ENCODE measurements at regions not wholly inside any gene's neighbourhood (a gene's known extent, or its start where the extent isn't known, plus 50 kb on each side); places are given as distances from the start of the nearest gene placed in this dataset.

DNA sequence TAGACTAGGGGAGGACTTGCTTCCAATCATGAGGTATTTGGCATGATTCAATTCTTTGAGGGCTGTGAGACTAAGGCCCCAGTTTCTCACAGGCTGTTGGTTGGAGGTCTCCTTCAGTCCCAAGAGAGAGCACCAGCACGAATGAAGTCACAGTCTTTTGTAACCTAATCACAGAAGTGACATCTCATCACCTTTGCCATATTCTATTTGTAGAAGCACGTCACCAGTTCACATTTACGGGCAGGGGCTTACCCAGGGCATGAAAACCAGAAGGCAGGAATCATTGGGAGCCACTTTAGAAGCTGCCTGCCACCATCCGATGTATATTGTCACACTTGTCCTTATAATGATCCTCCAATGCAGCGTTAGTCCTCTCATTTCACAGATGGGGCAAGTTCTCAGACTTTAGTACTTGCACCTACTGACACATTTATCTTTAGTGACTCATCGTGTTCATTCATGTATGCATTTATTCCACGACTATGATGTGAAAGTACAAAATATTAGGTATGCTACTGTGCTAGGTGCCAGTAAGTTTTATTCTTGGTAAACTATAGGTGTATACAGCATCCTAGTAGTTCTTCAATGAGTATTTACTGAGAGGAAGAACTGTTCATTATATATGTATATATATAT is 163.8 kb upstream of the PGRMC2 start:
- H3K9me3 ChIP-seq (ENCODE audit: severe bottlenecking), result no peaks in the 10 kb centered on the region
- no peak for DNase-seq (ENCODE audit: low spot score)
- TF ChIP-seq, protein P1, sequence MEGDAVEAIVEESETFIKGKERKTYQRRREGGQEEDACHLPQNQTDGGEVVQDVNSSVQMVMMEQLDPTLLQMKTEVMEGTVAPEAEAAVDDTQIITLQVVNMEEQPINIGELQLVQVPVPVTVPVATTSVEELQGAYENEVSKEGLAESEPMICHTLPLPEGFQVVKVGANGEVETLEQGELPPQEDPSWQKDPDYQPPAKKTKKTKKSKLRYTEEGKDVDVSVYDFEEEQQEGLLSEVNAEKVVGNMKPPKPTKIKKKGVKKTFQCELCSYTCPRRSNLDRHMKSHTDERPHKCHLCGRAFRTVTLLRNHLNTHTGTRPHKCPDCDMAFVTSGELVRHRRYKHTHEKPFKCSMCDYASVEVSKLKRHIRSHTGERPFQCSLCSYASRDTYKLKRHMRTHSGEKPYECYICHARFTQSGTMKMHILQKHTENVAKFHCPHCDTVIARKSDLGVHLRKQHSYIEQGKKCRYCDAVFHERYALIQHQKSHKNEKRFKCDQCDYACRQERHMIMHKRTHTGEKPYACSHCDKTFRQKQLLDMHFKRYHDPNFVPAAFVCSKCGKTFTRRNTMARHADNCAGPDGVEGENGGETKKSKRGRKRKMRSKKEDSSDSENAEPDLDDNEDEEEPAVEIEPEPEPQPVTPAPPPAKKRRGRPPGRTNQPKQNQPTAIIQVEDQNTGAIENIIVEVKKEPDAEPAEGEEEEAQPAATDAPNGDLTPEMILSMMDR (IDR thresholded peaks at IDR 0.05; ENCODE audit: poor library complexity, severe bottlenecking), result no peak
- no peaks in the 10 kb centered on the region for H3K27me3 ChIP-seq (ENCODE audit: insufficient read depth, poor library complexity, severe bottlenecking)
- H3K27ac ChIP-seq (ENCODE audit: poor library complexity, severe bottlenecking), result no peak overlapping the region
- peaks cover 5% of the 10 kb centered on the region for H3K4me1 ChIP-seq (ENCODE audit: insufficient read depth, poor library complexity, severe bottlenecking)
- ATAC-seq (ENCODE audit: low read depth), result no peak
- no peaks in the 10 kb centered on the region for H3K36me3 ChIP-seq (ENCODE audit: low read depth)
- H3K4me3 ChIP-seq (ENCODE audit: severe bottlenecking), result no peak overlapping the region

DNA sequence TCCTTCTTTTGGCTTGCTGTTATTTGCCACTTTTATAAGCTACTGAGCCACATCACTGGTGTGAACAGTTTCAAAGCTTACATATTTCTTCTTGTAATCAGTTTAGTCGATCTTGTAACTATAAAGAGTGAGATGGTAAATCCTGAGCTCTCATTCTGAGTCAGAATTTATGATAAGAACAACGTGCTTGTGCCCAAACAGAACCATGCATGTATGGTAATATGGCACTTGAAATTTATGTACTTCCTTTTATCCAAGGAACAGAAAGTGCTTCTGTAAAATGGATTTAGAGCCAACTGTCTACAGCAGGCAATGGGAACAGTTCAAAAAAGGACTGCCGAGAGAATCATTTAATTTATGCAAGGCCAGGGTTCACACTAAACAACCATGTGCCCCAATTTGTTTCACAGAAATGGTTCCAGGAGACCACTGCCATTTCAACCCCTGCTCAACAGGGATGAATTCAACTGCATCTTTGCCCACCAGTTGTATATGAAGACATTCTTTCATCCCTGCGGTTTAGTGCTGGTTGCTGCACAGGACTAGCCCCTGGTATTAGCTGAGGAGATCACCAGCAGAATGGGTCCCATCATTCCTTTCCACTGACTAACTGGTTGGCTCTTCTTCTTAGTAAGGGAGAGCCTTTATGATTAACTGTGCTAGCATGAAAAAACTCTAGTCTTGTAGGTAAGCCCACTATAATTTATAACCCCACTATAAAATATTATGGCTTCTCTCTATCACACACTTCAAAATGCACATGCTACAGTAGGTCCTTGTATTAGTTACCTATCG is 162.9 kb upstream of the PGRMC2 start:
- Histone ChIP-seq H3K36me3 (ENCODE audit: low read depth) (no peaks in the 10 kb centered on the region), H3K4me3 (ENCODE audit: severe bottlenecking) (no peak overlapping the region), H3K4me1 (ENCODE audit: insufficient read depth, poor library complexity, severe bottlenecking) (peaks cover 5% of the 10 kb centered on the region), H3K27me3 (ENCODE audit: insufficient read depth, poor library complexity, severe bottlenecking) (no peaks in the 10 kb centered on the region), H3K9me3 (ENCODE audit: severe bottlenecking) (no peaks in the 10 kb centered on the region), H3K27ac (ENCODE audit: poor library complexity, severe bottlenecking) (no peak overlapping the region)
- ATAC-seq (ENCODE audit: low read depth) (no peak), DNase-seq (ENCODE audit: low spot score) (no peak)
- TF ChIP-seq, protein P1 (IDR thresholded peaks at IDR 0.05; ENCODE audit: poor library complexity, severe bottlenecking), result no peak

DNA sequence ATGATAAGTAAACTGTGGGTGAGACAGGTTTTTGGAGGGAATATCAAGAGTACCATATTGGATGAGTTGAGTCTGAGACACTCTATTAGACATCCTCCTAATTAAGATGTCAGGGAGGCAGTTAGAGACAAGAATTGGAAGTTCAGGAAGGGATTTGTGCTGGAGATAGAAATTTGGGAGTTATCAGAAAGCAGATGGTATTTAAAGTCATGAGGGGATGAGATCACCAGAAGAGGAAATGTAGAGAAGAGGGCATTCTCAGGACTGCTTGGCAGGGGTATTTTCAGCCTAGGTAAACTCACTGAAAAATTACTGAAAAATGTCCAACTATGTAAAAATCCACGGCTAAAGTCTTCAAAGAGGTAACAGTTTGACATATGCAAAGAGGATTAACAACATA is 161.6 kb upstream of the PGRMC2 start:
- TF ChIP-seq, protein P1 (IDR thresholded peaks at IDR 0.05; ENCODE audit: poor library complexity, severe bottlenecking), result no peak
- H3K36me3 ChIP-seq (ENCODE audit: low read depth), result no peaks in the 10 kb centered on the region
- H3K4me3 ChIP-seq (ENCODE audit: severe bottlenecking), result no peak overlapping the region
- H3K27me3 ChIP-seq (ENCODE audit: insufficient read depth, poor library complexity, severe bottlenecking), result no peaks in the 10 kb centered on the region
- no peaks in the 10 kb centered on the region for H3K9me3 ChIP-seq (ENCODE audit: severe bottlenecking)
- H3K4me1 ChIP-seq (ENCODE audit: insufficient read depth, poor library complexity, severe bottlenecking), result peaks cover 3% of the 10 kb centered on the region
- no peak overlapping the region for H3K27ac ChIP-seq (ENCODE audit: poor library complexity, severe bottlenecking)
- DNase-seq (ENCODE audit: low spot score) (no peak), ATAC-seq (ENCODE audit: low read depth) (no peak)

DNA sequence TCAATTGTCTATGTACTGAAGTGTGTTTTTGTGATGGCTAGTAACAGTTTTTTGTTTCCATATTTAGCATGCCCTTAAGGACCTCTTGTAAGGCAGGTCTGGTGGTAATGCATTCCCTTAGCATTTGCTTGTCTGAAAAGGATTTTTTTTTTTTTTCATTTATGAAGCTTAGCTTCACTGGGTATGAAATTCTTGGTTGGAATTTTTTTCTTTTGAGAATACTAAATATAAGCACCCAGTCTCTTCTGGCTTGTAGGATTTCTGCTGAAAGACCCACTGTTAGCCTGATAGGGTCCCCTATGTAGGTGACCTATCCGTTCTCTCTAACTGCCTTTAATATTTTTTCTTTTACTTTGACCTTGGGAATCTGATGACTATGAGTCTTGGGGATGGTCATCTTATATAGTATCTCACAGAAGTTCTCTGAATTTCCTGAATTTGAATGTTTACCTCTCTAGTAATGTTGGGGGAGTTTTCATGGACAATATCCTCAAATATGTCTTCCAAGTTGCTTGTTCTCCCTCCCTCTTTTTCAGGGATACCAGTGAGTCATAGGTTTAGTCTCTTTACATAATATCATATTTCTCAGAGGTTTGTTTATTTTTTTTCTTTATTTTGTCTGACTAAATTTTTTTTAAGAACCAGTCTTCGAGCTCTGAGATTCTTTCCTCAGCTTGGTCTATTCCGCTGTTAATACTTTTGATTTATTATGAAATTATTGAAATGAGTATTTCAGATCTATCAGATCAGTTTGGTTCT is 157.1 kb upstream of the PGRMC2 start:
- H3K4me1 ChIP-seq (ENCODE audit: insufficient read depth, poor library complexity, severe bottlenecking), result peaks cover 3% of the 10 kb centered on the region
- no peak for DNase-seq (ENCODE audit: low spot score)
- H3K36me3 ChIP-seq (ENCODE audit: low read depth), result no peaks in the 10 kb centered on the region
- ATAC-seq (ENCODE audit: low read depth), result no peak
- H3K4me3 ChIP-seq (ENCODE audit: severe bottlenecking), result no peak overlapping the region
- no peaks in the 10 kb centered on the region for H3K27me3 ChIP-seq (ENCODE audit: insufficient read depth, poor library complexity, severe bottlenecking)
- TF ChIP-seq, protein P1 (IDR thresholded peaks at IDR 0.05; ENCODE audit: poor library complexity, severe bottlenecking), result no peak
- no peaks in the 10 kb centered on the region for H3K9me3 ChIP-seq (ENCODE audit: severe bottlenecking)
- no peak overlapping the region for H3K27ac ChIP-seq (ENCODE audit: poor library complexity, severe bottlenecking)
